MCF 10A (cell line): ENCODE measurements at regions not wholly inside any gene's neighbourhood (a gene's known extent, or its start where the extent isn't known, plus 50 kb on each side); places are given as distances from the start of the nearest gene placed in this dataset.

Experiments used
- BruUV-seq: library from RNA; stranded (reverse); fragments of 400-500 nt; replicated peaks from 2 replicates; lab custom pipeline; 2021; lab: Mats Ljungman, UMichigan
- CTCF ChIA-PET: fragments of 300-600 bp; sonication (Branson Sonifier 250); formaldehyde crosslinking; extraction: SDS; loops from one replicate; lab custom pipeline; 2021; ENCODE audit warnings: antibody characterized with exemption, inconsistent platforms; lab: Yijun Ruan, JAX
- POLR2A ChIA-PET: fragments of 300-600, 350-650 bp; sonication (Branson Sonifier 250); formaldehyde crosslinking; extraction: SDS; loops from one replicate; lab custom pipeline; 2020; ENCODE audit warnings: antibody characterized with exemption, inconsistent platforms; lab: Yijun Ruan, JAX
- DNase-seq: peaks from one replicate; pipeline ENCODE4 v3.0.0-alpha.2; 2018; ENCODE audit not compliant: unreplicated experiment
- H3K27ac Mint-ChIP-seq: one replicate; pipeline ENCODE4 v1.8.0; 2022; ENCODE audit warnings: mild to moderate bottlenecking, low read depth, mixed read lengths; ENCODE audit not compliant: unreplicated experiment
- H3K27me3 Mint-ChIP-seq: one replicate; pipeline ENCODE4 v1.8.0; 2022; ENCODE audit warnings: mixed read lengths; ENCODE audit not compliant: insufficient read depth, unreplicated experiment
- H3K36me3 Mint-ChIP-seq: one replicate; pipeline ENCODE4 v1.8.0; 2022; ENCODE audit warnings: mild to moderate bottlenecking, moderate library complexity, mixed read lengths; ENCODE audit not compliant: insufficient read depth, unreplicated experiment
- H3K4me1 Mint-ChIP-seq: one replicate; pipeline ENCODE4 v1.8.0; 2022; ENCODE audit warnings: mixed read lengths; ENCODE audit not compliant: insufficient read depth, unreplicated experiment
- H3K4me3 Mint-ChIP-seq: one replicate; pipeline ENCODE4 v1.8.0; 2022; ENCODE audit warnings: mild to moderate bottlenecking, moderate library complexity, mixed read lengths; ENCODE audit not compliant: unreplicated experiment
- H3K9me3 Mint-ChIP-seq: one replicate; pipeline ENCODE4 v1.8.0; 2022; ENCODE audit warnings: mixed read lengths; ENCODE audit not compliant: unreplicated experiment
- CTCF ChIP-seq: fragments of 200-600 bp; IDR thresholded peaks from one replicate; pipeline ENCODE4 v1.8.0; 2022; ENCODE audit warnings: antibody characterized with exemption, mild to moderate bottlenecking; ENCODE audit not compliant: unreplicated experiment
- intact Hi-C: fragments of 100-400 bp; cut with micrococcal nuclease; formaldehyde crosslinking; loops from 2 replicates; pipeline ENCODE4 v1.14.1; 2022

- Mint-ChIP-seq H3K9me3 (no peaks in the 10 kb centered on the region), H3K27me3 (no peaks in the 10 kb centered on the region), H3K4me1 (peaks cover 6% of the 10 kb centered on the region), H3K27ac (no peak overlapping the region), H3K4me3 (no peak overlapping the region), H3K36me3 (no peaks in the 10 kb centered on the region)
- no TSS peak for BruUV-seq
- ChIA-PET POLR2A (no interaction called here), CTCF (no interaction called here)
- no peak for TF ChIP-seq CTCF
- peak; percentile 11 for DNase-seq
- intact Hi-C loops = no loop called here
Measured at GRCh38 chr13:105806628-105806920, 728.9 kb downstream of the EFNB2 start.

GRCh38 chr13:105805892-105806627 is 729.4 kb downstream of the EFNB2 start:
- ChIA-PET CTCF (no interaction called here), POLR2A (interaction anchor here (0.7 kb wide), 1 partner anchor 43 kb away, joined by 3 read pairs; no protein-coding TSS in a partner anchor)
- BruUV-seq = no TSS peak
- intact Hi-C loops = no loop called here
- no peaks in the 10 kb centered on the region for H3K9me3 Mint-ChIP-seq
- H3K27ac Mint-ChIP-seq = no peak overlapping the region
- H3K27me3 Mint-ChIP-seq = no peaks in the 10 kb centered on the region
- no peak for DNase-seq
- no peaks in the 10 kb centered on the region for H3K36me3 Mint-ChIP-seq
- TF ChIP-seq CTCF = no peak
- H3K4me1 Mint-ChIP-seq = peaks cover 6% of the 10 kb centered on the region
- no peak overlapping the region for H3K4me3 Mint-ChIP-seq

- CTCF ChIA-PET = no interaction called here
- TF ChIP-seq CTCF = no peak
- BruUV-seq = no TSS peak
- no peaks in the 10 kb centered on the region for H3K27me3 Mint-ChIP-seq
- peaks cover 6% of the 10 kb centered on the region for H3K4me1 Mint-ChIP-seq
- H3K27ac Mint-ChIP-seq = no peak overlapping the region
- POLR2A ChIA-PET = interaction anchor here (0.6 kb wide), 1 partner anchor 242 kb away, joined by 3 read pairs; no protein-coding TSS in a partner anchor
- H3K9me3 Mint-ChIP-seq = no peaks in the 10 kb centered on the region
- peak; percentile 52 for DNase-seq
- intact Hi-C loops = no loop called here
- H3K4me3 Mint-ChIP-seq = no peak overlapping the region
- no peaks in the 10 kb centered on the region for H3K36me3 Mint-ChIP-seq
Measured at GRCh38 chr13:105804561-105805190, 730.8 kb downstream of the EFNB2 start.

- H3K36me3 Mint-ChIP-seq = no peaks in the 10 kb centered on the region
- POLR2A ChIA-PET = no interaction called here
- CTCF ChIA-PET = no interaction called here
- no TSS peak for BruUV-seq
- no peak overlapping the region for H3K4me3 Mint-ChIP-seq
- intact Hi-C loops = no loop called here
- no peak for DNase-seq
- no peak for TF ChIP-seq CTCF
- no peaks in the 10 kb centered on the region for H3K4me1 Mint-ChIP-seq
- no peaks in the 10 kb centered on the region for H3K9me3 Mint-ChIP-seq
- no peak overlapping the region for H3K27ac Mint-ChIP-seq
- H3K27me3 Mint-ChIP-seq = no peaks in the 10 kb centered on the region
Measured at GRCh38 chr13:105799155-105799554, 736.3 kb downstream of the EFNB2 start.
